Left colon (tissue), 2 donors: ENCODE measurements at regions not wholly inside any gene's neighbourhood (a gene's known extent, or its start where the extent isn't known, plus 50 kb on each side); places are given as distances from the start of the nearest gene placed in this dataset.

Experiments used
- ATAC-seq: fragments of 200-7000 bp; cut with Tn5 transposase; one replicate; pipeline ENCODE4 v1.9.1; 2020; ENCODE audit warnings: mild to moderate bottlenecking, moderate library complexity
- DNase-seq, 2 donors: peaks; one replicate each; pipeline ENCODE4 v3.0.0-alpha.2; 2020
- intact Hi-C, 2 donors: fragments of 100-400 bp; cut with DNase I in 1 of 2; cut with micrococcal nuclease in 1 of 2; formaldehyde crosslinking; loops; one replicate each; pipeline versions ENCODE4 v1.11.2 to v1.14.0; 2022; cut with DNase I, micrococcal nuclease
- donor health status: DM: no; HTN: no; CAD: no.
- donor health status: DM: yes; HTN: yes; CAD: no.

- DNase-seq, result peak in 1 of 2 donors; percentile 63
- intact Hi-C loops, result loop anchor here in 1 of 2 donors (10.0 kb wide), 1 partner anchor 1136 kb away; no protein-coding TSS in a partner anchor
- peak; percentile 80 for ATAC-seq
Measured at GRCh38 chr16:66270333-66270927, 96.1 kb upstream of the CDH5 start.

GRCh38 chr16:66269617-66270332 is 96.7 kb upstream of the CDH5 start:
- DNase-seq (no peak), ATAC-seq (no peak)
- intact Hi-C loops, result loop anchor here in 1 of 2 donors (10.0 kb wide), 1 partner anchor 1135 kb away; no protein-coding TSS in a partner anchor

DNA sequence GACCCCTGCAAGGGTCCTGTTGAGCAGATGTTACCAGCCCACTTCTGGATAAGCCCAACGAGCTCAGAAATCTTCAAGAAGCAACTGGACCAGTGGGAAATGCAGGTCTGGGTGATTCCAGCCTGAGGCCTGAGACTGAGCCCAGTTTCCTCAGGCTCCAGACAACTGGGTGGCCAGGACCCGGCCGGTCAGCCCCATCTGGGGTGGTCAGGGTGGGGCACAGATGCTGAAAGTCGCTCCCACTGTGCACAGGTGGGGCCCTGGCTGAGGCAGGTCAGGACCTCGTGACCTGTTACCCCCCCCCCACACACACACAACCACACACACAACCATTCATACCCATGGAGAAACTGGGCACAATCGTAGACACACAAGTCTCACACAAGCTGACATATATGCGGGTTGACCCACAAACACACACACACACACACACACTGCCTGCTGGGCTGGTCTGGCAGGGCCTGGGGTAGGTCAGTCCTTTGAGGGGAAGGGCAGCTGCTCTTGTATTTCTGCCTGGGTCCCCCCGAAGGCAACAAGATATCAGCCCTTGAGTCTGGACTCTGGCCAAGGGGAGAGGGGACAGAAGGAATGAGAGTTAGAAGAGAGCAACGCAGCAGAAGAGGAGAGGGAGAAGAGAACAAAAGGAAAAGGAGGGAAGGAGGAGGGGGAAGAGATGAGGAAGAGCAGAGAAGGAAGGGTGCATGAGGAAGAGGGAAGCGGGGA is 99.0 kb upstream of the CDH5 start:
- intact Hi-C loops, result no loop called here

DNA sequence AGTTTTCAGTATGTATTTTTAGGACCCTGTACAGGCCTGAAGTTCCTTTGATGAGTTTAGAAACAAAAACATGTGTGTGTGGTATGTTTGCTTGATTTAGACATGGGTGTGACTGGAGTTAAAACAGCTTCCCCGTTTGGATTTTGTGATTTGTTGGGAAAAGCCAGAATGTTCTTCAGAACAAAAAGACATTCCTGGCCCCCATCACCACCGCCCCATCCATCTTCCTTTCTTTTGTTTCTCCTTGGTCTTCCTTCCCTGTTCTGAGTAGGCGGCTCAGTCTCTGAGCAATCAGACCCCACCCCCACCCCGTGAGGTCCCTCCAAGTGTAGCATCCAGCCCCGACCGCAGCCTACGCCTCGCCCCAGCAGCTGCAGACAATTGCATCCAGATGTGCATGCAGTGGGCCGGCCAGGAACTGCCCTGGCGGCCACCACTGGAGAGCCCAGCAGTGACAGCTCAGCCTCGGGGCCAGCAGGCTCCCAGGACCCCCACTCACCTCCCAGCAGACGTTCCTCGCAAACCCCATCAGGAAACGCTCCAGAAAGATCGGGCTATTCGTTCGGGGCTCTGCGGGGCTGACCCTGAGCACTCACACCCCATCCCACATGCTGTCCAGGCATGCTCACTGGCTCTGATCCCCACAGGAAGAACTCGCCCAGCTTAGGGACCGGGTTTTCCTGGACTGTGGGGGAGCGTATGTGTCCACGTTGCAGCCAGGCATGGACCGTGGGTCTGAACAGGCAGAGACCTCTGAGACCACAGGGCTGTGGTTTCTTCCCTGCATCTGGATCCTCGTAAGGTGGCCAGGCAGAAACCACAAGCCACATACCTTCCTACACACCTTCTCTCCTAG is 99.8 kb upstream of the CDH5 start:
- peak in 1 of 2 donors; percentile 25 for DNase-seq
- intact Hi-C loops, result no loop called here
- no peak for ATAC-seq

More for the DNA sequence above, 99.0 kb upstream of the CDH5 start:
- no peak for ATAC-seq
- DNase-seq, result no peak

DNA sequence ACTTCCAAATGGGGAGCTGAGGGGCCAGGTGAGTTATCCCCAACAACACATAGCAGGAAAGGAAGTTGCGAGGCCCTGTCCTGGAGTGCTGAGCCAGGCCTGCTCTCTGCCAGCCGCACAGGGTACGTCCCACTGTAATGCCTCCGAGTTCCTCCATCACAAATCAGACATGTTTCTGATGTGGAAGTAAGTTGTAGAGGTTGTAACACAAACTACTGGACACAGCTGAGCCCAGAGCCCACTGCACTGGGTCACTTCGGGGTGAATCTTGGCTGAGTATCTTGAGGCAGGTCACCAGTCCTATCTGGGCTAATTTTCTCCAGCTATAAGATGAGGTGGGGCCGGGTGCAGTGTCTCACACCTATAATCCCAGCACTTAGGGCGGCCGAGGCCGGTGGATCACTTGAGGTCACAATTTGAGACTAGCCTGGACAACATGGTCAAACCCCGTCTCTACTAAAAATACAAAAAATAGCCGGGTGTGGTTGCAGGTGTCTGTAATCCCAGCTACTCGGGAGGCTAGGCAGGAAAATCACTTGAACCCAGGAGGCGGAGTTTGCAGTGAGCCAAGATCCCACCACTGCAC is 100.8 kb upstream of the CDH5 start:
- ATAC-seq, result no peak
- intact Hi-C loops, result no loop called here

DNA sequence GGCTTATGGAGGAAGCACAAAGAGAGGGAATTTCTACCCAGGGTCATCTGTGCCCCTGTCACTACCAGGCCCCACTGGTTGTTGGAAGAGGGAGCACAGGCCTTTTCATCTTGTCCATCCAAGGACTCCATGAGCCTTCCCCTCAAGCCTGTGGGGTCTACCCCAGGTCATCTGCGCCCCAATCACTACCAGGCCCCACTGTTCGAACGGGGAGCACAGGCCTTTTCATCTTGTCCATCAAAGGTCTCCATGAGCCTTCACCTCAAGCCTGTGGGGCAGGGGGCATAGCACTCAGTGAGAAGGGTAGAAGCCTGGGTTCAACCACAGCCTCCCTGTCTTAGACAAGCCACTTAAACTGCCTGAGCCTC is 101.5 kb upstream of the CDH5 start:
- ATAC-seq (no peak), DNase-seq (no peak)
- intact Hi-C loops, result no loop called here

More for the DNA sequence above, 100.8 kb upstream of the CDH5 start:
- DNase-seq, result no peak

GRCh38 chr16:66264311-66265047 is 102.0 kb upstream of the CDH5 start:
- no peak for DNase-seq
- intact Hi-C loops, result no loop called here
- ATAC-seq, result no peak

- DNase-seq, result no peak
- ATAC-seq, result no peak
Measured at GRCh38 chr16:66263973-66264310, 102.5 kb upstream of the CDH5 start.

DNA sequence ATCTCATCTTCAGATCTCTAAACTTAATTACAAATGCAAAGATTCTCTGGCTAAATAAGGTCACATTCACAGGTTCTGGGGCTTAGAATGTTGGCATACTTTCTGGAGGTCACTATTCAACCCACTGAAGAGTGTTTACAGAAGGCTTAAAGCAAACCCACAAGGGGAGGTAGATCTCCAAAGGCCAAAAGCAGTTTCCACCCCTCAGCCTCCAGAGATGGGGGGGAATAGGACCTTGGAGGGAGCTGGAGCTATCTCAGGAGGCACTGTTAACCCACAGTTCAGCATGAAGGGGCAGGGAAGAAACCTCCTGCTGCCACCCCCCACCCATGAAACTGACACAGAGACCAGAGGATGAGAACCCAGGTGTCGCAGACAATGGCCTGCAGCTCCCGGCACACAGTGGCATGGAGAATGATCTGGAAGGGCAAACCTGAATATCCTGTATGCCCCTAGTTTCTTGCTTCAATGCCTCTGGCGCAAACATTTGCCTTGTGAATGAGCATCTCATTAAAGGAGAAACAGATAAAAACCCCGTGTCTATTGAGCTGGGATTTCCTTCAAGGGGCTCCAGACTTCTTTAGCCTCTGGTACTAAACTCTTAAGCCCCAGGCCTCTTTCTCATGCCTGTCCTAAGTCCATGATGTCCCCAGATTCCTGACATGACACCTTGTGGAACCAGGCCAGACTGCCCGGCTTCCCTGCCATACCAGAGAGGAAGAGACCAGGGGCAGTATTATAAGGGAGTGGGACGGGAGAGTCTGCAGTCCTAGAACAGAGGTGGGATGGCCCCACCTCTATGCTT is 103.1 kb upstream of the CDH5 start:
- no peak for DNase-seq
- intact Hi-C loops, result no loop called here
- no peak for ATAC-seq

More at GRCh38 chr16:66263973-66264310, 102.5 kb upstream of the CDH5 start:
- intact Hi-C loops, result no loop called here

DNA sequence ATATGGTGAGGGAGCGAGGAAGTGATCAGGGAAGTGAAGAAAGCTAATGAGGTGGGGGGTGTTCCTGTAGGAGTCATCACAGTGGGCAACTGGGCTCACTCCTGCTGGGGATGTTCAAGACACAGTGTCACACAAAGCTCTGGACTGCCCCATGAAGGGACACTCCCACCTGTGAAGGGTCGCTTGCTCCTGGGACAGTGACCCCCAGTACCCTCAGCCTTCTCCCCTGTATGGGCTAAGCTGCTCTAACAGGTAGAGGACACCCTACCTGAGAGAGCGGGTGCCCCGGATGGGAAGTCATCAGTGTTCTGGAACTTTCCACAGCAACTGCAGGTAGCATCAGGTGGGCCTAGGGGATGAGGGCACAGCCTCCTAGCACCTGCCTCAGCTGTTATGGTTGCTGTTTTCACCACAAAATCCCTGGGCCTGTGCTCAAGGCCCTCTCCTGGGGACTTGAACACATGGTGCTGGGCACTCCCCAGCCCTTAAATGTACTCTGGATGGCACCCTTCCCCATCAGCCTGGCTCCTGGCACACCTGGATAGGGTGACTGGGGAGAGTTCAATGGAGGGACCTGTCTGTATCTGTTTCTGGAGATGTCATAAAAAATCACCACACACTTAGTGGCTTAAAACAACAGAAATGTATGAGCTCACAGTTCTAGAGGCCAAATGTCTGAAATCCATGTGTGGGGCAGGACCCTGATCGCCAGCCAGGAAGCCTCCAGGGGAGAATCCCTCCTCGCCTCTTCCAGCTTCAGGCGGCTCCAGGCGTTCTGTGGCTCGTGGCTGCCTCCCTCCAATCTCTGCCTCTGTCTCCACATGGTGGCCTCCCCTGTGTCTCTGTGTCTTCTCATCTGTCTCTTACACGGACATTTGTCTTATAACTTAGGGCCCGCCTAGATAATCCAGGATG is 104.0 kb upstream of the CDH5 start:
- ATAC-seq (no peak), DNase-seq (peak in 1 of 2 donors; percentile 21)
- intact Hi-C loops, result no loop called here

DNA sequence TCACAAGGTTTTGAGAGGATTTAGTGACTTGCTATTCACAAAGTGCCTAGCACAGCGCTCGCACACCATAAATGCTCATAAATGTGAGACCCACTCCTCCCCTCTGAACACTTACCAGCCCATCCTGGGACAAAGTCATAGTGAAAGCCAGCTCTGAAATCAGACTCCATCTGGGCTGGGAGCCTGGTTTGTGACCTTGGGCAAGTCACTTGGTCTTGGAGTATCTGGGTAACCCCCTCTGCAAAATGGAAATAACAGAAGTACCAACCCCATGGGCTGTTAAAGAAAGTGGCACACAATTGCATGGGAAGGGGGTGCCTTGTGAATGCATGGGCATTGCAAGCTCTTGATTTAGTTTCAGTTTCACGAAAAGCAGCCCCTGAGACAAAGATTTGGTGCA is 104.7 kb upstream of the CDH5 start:
- intact Hi-C loops, result no loop called here
- DNase-seq, result no peak
- no peak for ATAC-seq

GRCh38 chr16:66260522-66261254 is 105.8 kb upstream of the CDH5 start:
- DNase-seq (no peak), ATAC-seq (no peak)
- intact Hi-C loops, result no loop called here

- ATAC-seq (no peak), DNase-seq (no peak)
- intact Hi-C loops, result no loop called here
Measured at GRCh38 chr16:66258916-66259845, 107.3 kb upstream of the CDH5 start.

DNA sequence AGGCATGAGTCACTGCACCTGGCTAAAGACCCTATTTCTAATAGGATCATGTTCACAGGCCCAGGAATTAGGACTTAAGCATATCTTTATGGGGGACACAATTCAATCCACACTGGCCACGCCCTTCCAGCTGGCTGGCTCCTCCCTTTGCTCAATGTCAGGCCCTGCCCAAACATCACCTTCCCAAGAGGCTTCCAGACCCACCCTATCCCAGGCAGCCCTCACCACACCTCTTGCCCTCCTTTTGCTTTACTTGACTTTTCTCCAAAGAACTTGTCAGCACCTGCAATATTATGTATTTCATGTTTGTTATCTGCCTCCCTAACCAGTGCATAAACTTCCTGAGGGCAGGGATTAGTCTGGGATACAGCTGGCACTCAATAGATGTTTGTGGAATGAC is 109.6 kb upstream of the CDH5 start:
- intact Hi-C loops, result no loop called here
- ATAC-seq (no peak), DNase-seq (no peak)

DNA sequence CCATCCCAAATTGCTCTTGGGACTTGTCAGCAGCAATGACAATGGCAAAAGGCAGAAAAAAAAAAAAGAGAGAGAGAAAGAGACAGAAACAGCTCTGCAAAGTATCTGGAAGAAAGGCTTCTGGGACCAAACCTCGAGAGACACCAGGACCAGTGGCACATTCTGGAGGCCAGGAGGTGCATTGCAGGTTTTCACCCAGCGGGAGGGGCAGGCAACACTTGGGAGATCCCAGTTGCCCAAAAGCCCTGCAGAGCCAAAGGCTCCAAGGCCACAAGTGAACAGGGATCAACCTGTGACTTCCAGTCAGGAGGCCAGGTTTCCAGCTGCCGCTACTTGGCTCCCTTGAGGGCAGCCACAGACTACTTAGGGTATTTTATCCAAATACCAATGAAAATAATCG is 110.8 kb upstream of the CDH5 start:
- no peak for DNase-seq
- no peak for ATAC-seq
- intact Hi-C loops, result no loop called here
